HFF-Myc (cell line): ENCODE measurements at regions not wholly inside any gene's neighbourhood (a gene's known extent, or its start where the extent isn't known, plus 50 kb on each side); places are given as distances from the start of the nearest gene placed in this dataset.

Source experiments
- DNase-seq: peaks from one replicate; pipeline ENCODE4 v3.0.0-alpha.2; 2011; ENCODE audit warnings: low read depth; ENCODE audit errors: extremely low read depth
- H3K4me3 ChIP-seq: replicated peaks from 2 replicates; pipeline ENCODE4 v1.5.1; 2011; ENCODE audit warnings: low read depth, mild to moderate bottlenecking, control low read depth, low read length
- TF ChIP-seq, protein P1 (sequence below): IDR thresholded peaks from 2 replicates; pipeline ENCODE4 v1.5.1; 2012; ENCODE audit warnings: mild to moderate bottlenecking, low read depth, low read length, control low read depth; ENCODE audit errors: missing control alignments

DNA sequence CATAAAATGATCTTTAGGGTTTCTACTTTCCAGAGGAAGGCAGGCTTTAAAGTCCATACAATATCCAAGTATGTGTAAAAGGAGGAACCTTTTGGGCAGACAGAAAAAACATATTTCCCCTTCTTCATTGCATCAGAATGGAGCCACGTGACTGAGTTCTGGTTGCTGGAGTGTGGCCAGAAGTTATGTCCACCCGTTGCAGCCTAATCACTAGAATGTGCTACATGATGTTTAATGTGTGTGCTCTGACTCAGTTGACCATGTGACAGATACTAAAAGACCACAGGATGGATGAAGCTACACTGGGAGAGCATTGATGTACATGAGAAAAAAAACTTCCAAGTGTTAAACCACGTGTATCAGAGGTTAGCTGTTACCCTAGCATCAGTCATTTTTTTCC lies 460.9 kb downstream of the RIT2 start:
- DNase-seq = no peak
- no peak overlapping the region for H3K4me3 ChIP-seq
- TF ChIP-seq, protein P1, sequence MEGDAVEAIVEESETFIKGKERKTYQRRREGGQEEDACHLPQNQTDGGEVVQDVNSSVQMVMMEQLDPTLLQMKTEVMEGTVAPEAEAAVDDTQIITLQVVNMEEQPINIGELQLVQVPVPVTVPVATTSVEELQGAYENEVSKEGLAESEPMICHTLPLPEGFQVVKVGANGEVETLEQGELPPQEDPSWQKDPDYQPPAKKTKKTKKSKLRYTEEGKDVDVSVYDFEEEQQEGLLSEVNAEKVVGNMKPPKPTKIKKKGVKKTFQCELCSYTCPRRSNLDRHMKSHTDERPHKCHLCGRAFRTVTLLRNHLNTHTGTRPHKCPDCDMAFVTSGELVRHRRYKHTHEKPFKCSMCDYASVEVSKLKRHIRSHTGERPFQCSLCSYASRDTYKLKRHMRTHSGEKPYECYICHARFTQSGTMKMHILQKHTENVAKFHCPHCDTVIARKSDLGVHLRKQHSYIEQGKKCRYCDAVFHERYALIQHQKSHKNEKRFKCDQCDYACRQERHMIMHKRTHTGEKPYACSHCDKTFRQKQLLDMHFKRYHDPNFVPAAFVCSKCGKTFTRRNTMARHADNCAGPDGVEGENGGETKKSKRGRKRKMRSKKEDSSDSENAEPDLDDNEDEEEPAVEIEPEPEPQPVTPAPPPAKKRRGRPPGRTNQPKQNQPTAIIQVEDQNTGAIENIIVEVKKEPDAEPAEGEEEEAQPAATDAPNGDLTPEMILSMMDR = no peak

DNA sequence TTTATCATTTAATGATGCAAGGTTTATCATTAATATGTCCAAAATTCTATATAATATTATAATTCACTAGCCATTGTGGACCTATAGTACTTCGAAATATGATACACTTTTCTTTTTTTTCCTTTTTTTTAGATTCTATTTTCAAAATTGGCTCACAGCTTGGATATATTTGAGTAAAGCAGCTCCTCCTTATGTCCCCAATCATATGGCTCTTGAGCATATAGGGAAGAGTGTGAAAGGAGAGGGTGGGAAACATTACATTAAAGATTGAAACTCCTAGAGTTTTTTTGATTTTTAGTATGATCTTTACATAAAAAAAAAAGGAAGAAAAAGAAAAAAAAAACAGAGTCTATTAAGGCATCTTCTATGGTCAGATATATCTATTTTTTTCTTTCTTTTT lies 457.9 kb downstream of the RIT2 start:
- TF ChIP-seq, protein P1 = no peak
- no peak for DNase-seq
- H3K4me3 ChIP-seq = no peak overlapping the region

DNA sequence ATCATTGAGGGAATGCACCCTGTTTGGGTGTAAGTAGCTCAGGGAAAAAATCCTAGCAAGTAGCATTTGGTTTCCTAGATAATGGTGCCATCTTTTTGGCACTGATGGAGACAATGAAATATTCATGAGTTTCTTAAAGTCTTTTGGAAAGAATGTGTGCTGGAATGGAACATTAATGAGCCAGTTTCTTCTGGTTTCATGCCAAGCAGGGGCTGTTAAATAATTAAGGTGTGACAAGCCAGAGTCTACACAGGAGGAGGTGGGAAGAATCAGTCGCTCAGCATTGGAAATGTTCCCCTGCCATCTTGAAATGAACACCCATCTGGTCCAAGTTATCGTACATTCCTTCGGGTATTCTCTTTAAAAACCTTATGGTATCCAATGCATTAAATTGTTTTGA lies 457.3 kb downstream of the RIT2 start:
- no peak overlapping the region for H3K4me3 ChIP-seq
- TF ChIP-seq, protein P1 = no peak
- no peak for DNase-seq

DNA sequence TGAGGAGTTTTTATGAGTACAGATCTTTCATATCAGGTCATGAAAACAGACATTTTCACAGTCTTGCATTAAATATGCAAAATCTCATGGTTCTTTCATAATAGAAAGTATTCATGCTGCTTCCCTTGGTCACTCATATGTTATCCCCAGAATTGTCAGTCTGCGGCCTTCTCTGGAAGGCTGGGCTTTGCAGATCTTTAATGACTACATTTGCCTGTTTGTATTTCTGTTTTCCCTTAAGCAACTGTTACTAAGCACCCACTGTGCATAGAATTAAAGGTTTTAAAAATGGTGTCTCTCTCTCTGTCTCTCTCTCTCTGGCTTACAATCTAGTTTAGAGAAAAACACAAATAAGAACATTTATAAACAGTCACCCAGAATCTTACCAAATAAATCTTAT lies 456.3 kb downstream of the RIT2 start:
- no peak for DNase-seq
- TF ChIP-seq, protein P1 = no peak

DNA sequence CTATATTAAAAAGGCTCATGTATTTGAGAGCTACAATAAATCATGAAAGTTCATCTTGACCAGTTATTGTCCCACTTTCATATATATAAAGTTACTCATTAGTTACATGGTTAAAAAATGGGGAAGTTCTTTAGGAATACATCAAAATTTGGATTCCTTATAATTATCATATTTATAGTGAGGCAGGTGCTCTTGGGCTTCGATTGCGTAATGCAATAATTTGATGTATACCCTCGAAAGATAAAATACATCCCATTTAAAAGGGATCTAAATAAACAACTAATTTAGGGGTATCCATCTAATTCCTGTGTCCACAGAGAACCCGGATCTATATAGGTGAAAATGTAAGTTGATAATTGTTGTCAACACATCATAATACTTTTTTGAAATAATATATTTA lies 444.6 kb downstream of the RIT2 start:
- TF ChIP-seq, protein P1 = no peak
- DNase-seq = no peak
- no peak overlapping the region for H3K4me3 ChIP-seq

More for the DNA sequence above, 456.3 kb downstream of the RIT2 start:
- H3K4me3 ChIP-seq = no peak overlapping the region

DNA sequence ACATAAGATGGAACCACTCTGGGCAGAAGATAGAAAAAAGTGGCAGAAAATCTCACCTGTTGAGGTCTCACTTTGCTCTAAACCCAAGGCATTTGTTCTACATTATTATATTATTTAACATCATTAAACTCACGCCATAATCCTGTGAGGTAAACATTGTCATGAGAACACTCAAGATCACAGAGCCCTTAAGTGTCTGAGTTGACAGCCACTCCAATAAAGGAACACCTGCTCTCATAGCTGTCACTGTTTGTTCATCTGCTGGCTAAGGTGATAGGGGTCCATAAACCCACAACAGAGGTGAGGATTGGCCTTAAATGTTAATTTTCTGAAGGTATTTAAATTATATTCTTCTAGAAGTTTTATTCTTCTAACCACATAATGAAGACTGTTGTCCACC lies 439.7 kb downstream of the RIT2 start:
- H3K4me3 ChIP-seq = no peak overlapping the region
- no peak for DNase-seq
- TF ChIP-seq, protein P1 = no peak

DNA sequence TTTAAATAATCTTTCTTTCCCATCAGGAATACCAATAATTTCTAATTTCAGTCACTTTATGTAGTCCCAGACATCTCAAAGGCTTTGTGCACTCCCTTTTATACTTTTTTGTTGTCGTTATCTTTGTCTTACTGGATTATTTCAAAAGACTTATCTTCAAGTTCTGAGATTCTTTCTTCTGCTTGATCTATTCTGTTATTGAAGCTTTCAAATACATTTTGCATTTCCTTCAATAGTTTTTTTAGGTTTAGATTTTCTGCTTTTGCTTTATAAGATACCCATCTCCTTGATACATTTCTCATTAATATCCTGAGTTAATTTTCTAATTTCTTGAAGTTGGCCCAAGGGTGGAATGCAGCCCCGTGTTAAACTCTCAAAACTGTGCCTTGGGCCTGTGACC lies 432.4 kb downstream of the RIT2 start:
- TF ChIP-seq, protein P1 = no peak
- no peak for DNase-seq
- H3K4me3 ChIP-seq = no peak overlapping the region
